NAMALWA (cell line): ENCODE measurements at regions not wholly inside any gene's neighbourhood (a gene's known extent, or its start where the extent isn't known, plus 50 kb on each side); places are given as distances from the start of the nearest gene placed in this dataset.

Source experiments
- DNase-seq: peaks from one replicate; pipeline ENCODE4 v3.0.0-alpha.2; 2015; ENCODE audit warnings: low spot score

DNA sequence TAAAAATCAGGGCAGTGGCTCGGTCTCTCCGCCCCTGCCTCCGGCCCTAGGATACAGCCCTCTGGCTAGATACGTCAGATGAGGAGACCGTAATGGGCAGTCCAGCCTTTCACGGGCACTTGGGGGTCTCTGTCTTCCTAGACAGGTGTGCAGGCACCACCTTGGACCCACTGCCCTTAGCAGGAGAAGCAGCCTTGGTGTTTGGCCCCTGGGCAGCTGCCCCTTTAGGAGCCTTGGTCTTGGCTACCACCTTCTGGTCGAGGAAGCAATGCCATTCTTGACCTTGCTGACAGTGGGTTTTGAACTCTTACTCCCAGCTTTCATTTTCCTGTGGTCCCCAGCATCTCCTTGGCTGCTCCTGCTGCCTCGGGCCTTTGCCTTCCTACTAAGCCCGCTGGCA lies 149.7 kb upstream of the FRMD4B start:
- no peak for DNase-seq

DNA sequence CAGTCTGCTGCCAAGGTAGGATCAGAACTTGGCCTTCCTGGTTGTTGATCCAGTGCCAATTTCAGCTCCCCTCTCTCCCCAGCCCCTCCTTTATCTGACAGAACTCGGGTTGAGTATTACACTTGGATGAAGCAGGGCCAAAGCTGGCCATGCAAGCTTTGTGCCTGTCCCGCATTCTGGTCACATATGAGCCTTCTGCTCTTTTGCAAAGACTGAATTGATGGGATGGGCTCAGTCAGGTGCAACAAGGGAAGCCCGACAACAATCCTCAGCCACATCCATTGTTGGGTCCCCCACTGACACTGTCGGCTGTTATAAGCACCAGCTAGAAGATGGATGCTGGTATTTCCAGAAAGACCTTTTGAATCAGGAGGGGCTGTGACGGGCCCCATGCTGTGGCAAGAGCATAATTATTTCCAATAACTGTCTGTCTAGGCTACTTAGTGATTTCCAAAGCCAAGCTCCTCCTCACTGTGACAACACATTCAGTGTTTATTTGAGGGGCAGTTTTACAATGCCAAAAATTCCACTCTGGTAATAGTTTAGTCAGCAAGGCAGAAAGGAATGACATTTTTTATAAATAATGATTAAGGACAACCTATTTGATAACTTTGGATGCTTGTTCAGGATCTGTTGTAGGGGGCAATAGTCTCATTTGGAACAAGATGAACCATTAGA lies 146.8 kb upstream of the FRMD4B start:
- DNase-seq = no peak

GRCh38 chr3:69531576-69532546 lies 146.0 kb upstream of the FRMD4B start:
- DNase-seq = no peak

DNA sequence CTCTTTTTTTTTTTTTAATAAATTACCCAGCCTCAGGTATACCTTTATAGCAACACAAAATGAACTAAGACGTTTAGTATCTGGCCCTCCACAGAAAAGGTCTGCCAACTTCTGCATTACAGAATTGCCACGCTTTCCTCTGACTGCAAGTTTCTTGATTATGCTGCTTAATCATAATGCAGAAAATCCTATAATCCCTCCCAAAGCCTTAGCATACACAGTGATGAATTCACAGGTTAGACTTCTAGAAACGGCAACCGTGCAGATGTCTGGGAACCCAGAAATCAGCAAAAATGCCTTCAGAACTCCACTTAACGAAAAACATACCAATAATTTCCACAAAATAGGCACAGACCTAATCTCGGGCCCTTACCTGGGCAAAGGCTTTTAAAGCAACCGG lies 144.7 kb upstream of the FRMD4B start:
- no peak for DNase-seq

- DNase-seq = no peak
These were observed 141.6 kb upstream of the FRMD4B start for GRCh38 chr3:69527498-69527897.

- DNase-seq = no peak
These were observed 138.9 kb upstream of the FRMD4B start for GRCh38 chr3:69524816-69525215.

DNA sequence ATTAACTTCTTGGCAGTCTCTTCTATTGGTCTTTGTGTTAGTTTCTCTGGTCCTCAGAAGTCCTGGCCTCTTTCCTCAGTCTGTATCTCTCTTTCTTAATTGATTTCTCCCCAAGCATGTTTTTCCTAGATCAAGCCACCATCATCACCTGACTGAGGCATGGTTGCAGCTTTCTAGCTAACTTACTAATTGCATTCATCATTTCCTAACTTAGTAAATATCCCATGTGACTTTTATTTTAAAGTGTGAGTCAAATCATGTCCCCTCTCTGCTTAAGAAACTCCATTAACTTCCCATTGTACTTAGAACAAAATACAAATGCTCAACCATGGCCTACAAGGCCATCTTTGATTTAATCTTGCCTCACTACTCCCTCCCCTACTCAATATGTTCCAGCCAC lies 135.4 kb upstream of the FRMD4B start:
- DNase-seq = no peak

DNA sequence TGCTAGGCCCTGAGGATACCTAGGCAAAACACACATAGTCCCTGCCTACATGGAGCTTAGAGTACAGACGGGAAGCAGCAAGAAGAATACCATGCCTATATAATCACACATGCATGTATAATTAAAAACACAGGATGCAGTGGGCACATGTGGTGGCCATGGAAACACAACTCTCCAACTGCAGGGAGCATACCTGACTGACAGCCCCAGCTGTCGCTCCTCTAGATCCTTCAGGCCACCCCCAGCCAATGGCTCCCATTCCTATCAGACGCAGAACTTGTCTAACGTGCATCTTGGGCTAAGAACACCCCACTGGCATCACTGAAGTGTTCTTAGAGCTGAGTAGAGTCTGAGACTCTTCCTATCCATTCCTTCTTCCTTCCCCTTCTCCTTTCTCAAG lies 125.5 kb upstream of the FRMD4B start:
- no peak for DNase-seq

DNA sequence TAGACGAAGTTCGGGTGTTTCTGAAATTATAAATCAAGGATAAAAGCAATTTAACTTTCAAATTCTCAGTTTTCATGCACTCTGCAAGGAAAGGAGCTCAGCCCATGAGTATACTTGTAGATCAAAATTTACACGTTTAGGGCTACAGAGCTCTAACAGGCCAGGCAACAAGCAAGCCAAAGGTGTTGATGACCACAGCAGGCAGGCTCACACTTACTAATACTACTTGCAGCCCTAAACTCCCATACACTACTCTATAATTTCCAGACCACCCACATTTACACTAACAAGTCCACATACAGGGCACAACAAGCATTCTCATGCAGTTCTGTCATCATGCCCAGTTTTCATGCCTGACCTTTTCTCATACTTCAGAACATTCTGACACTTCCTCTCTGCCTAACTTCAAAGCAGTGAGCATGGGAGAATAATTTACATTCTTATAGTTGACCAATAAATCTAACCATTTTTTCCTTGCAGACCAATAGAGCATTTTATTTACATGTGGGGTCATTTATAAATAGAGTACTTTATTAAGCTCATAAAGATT lies 124.7 kb upstream of the FRMD4B start:
- DNase-seq = no peak

DNA sequence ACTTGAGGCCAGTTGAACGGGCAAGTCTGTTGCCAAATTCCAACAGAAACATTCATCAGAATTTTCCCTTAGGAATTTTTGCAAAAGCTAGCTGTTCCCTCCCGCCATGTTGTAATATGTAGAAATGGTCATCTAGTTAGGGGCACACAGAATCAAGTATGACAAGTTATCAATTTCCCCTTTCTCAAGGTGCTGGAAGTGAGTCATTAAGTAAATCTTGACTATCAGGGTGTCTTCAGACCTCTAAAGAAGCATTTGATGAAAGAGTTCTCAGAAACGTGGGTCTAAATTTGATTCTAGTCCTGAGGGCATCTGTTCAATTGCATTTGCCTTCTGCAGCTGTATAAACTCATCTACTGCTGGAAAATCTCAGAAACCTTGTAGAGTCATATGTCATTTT lies 123.4 kb upstream of the FRMD4B start:
- no peak for DNase-seq

DNA sequence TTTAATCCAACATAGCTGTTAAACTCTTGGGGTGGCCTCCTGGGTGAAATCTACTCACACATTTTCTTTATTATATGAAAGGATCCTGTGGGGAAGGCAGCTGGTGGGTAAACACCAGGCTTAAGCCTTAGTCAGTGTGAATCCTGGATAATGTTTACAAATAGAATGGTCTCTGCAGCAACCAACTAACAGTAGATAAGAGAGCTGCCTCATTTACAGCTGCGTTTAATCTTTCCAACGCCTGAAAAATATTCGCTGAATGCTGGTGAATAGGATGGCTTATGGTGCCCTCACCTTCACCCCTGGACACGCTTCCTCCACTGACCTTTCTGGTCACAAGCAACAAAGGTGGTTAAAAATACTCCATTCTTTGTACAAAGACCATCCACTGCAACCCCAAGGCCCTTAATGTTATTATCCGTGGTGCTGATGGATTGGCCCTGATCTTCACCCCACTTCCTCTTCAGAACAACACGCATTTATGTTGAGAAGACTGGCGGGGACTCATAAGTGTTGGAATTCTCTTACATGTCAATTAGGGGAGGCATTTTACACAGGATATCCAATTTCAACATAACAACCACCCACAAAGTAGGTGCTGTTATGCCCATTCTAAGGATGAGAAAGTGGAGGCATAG lies 120.0 kb upstream of the FRMD4B start:
- no peak for DNase-seq

DNA sequence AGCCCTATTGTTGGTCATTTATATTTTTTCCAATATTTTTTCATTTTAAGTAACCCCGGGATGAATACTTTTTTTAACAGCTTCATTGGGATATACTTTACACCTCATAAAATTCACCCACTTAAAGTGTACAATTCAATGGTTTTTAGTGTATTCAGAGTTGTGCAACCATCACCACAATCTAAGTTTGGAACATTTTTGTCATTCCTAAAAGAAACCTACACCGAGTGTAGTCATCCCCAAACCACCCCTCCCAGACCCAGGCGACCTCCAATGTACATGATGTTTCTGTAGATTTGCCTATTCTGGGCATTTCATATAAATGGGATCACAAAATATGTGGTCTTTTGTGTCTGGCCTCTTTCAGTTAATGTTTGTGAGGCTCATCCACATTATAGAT lies 118.3 kb upstream of the FRMD4B start:
- no peak for DNase-seq

DNA sequence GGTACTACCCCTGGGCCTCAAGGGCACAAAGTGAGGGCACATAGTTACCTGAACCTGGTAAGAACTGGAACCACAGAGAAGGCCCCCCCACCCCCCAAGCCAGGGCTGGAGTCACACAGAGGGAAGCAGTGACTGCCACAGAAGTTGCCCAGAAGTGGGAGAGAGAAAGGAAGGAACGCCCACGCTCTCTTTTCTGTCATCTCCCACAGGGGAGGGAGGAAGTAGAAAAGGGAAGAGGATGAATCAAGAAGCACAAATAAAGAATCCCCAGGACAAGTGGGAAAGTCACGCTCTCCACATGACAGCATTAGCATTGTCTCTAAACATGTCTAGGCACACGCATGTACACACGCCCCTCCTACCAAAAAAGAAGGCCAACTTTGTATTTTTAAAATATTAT lies 114.7 kb upstream of the FRMD4B start:
- no peak for DNase-seq

DNA sequence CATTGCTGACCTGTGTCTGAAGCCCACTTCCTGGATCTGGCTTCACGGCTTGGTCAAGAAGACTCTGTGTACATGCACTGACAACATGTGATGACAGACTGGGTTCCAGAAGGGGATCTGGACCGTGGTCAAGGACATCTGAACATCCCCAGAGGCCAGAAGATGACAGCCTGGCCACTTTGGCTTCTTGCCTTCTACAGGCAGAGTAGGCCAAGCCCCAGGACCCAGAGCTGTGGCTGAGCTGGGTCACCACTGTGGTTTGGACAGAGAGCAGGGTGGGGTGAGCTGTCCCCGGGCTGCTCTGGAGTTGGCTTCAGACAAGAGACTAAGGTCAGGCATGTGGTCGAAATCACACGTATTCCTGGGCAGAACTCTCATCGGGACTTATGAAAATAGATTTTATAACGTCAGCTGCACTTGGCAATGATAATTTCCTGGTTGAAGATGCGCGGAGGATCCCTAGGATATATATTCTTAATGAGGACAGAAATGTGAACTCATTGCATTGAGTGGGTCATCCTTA lies 114.1 kb upstream of the FRMD4B start:
- DNase-seq = no peak

DNA sequence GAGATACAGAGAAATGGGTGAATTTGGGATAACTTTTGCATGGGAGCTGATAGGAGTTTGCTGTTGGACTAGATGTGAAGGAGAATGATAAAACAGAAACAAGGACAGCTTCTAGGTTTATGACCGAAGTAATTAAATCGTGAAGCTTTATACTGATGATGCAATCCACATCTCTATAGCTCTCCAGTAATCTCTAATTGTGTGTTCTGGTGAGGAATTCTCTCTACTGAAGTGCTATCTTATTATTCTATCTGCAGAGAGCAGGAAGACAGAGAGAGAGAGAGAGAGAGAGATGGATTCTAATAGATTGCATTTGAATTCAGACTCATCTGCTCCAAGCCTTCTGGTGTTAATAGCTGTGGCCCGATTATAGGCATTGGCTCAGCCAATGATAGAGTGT lies 113.5 kb upstream of the FRMD4B start:
- DNase-seq = no peak

DNA sequence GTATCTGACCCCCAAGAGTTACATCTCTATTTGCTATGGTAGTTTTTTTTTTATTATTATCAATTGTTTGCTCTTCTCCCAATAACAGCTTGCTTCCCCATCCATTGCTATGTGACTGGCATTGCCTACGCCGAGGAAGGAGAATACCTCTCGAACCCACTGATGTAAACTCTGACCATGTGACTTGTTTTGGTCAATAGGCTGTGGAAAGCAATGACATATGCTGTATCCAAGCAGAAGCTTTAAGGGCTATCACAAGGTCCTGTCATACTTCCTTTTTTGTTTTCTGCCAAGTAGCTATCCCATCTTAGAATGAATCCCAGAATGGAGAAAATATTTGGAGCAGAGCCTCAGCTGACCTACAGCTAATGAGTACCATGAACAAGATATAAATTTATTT lies 111.0 kb upstream of the FRMD4B start:
- no peak for DNase-seq

GRCh38 chr3:69494185-69494584 lies 108.3 kb upstream of the FRMD4B start:
- DNase-seq = no peak

- no peak for DNase-seq
These were observed 107.3 kb upstream of the FRMD4B start for GRCh38 chr3:69493157-69493556.

DNA sequence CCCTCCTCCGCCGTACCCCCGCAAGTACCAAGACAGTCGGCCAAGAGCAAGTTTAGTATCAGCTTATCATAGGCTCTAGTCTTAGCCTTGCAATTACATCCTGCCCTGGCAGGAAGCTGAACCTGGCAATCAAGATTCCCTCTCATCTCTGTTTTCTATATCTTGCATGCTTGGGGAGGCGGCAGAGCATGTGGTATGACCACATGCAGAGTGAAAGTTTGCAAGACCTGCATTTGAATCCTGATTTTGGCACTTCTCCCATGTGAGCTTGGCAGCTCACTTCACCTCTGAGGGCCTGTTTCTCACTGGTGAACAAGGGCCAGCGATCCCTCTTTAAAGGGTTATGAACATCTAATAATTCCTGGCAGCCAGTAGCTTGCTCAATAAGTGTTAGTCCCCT lies 106.1 kb upstream of the FRMD4B start:
- DNase-seq = no peak

- DNase-seq = no peak
These were observed 105.1 kb upstream of the FRMD4B start for GRCh38 chr3:69490971-69491370.

GRCh38 chr3:69490235-69490634 lies 104.3 kb upstream of the FRMD4B start:
- no peak for DNase-seq

DNA sequence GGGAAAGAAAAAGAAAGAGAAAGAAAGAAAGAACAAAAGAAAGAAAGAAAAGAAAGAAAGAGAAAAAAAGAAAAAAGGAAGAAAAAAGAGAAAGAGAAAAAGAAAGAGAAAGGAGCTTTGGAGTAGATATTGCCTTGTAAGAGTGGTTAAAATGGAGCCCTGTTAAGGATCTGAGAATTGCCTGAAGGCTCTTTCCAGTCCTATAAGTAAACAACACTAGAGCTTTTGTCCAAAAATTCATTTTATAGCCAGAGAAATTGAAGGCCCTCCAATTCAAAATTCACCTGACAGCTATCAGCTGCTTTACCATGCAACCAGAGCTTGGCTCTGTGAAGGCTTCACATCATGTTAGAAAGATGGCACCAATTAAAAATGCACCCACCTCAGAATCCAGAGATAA lies 102.1 kb upstream of the FRMD4B start:
- DNase-seq = no peak

DNA sequence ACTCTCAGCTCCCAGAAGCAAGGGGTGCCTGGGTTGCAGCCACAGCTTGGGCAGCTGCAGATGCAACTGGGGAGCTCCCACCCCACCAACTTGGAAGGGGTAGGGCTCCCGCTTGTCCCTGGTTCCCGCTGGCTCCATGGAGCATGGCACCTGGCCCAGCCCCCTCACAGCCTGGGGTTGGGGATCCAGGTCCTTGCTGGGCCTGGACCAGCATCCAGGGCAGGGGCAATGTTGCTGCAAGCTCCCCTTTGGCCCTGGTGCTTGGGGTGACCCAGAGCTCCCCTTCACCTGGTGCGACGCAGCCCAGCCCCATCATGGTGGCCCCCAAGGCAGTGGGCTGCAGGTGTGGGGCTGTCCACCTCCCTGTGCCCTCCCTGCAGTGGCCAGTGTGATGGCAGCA lies 99.6 kb upstream of the FRMD4B start:
- no peak for DNase-seq
